ENCODE measurements at regions not wholly inside any gene's neighbourhood (a gene's known extent, or its start where the extent isn't known, plus 50 kb on each side); places are given as distances from the start of the nearest gene placed in this dataset.

DNA sequence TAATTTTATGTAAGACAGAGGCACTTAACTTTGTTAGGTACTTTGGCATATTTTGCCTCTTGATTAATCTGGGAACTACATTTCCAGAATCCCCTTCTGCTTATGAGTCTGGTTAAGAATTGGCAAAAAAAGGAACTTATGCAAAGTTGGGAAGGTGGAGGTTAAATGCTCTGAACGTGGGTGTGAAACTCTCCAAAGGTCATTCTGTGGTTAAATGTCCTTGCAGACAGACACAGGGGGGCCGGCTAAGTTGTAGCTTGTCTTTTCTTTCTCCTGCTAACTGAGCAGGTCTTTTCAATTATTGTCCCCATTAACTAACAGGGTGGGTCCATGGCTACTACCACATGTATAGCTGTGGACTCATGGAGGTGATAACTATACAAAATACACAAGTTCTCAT, 248.6 kb upstream of the NOVA1 start:
- TF ChIP-seq, protein P1, sequence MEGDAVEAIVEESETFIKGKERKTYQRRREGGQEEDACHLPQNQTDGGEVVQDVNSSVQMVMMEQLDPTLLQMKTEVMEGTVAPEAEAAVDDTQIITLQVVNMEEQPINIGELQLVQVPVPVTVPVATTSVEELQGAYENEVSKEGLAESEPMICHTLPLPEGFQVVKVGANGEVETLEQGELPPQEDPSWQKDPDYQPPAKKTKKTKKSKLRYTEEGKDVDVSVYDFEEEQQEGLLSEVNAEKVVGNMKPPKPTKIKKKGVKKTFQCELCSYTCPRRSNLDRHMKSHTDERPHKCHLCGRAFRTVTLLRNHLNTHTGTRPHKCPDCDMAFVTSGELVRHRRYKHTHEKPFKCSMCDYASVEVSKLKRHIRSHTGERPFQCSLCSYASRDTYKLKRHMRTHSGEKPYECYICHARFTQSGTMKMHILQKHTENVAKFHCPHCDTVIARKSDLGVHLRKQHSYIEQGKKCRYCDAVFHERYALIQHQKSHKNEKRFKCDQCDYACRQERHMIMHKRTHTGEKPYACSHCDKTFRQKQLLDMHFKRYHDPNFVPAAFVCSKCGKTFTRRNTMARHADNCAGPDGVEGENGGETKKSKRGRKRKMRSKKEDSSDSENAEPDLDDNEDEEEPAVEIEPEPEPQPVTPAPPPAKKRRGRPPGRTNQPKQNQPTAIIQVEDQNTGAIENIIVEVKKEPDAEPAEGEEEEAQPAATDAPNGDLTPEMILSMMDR (IDR thresholded peaks at IDR 0.05; ENCODE audit: insufficient read depth, low read length, poor library complexity, severe bottlenecking), result no peak
- TF ChIP-seq EZH2phosphoT487 (conservative IDR thresholded peaks at IDR 0.05; ENCODE audit: low read length), result no peak

All from SU-DHL-6 (cell line).